HCT116 (cell line): ENCODE measurements at regions not wholly inside any gene's neighbourhood (a gene's known extent, or its start where the extent isn't known, plus 50 kb on each side); places are given as distances from the start of the nearest gene placed in this dataset.

Source experiments
- ATAC-seq: fragments of 200-7000 bp; cut with Tn5 transposase; 2 replicates; pipeline ENCODE4 v1.9.1; 2020; ENCODE audit warnings: mild to moderate bottlenecking, moderate library complexity
- BruUV-seq: library from RNA; stranded (reverse); fragments of 400-500 nt; replicated peaks from 2 replicates; lab custom pipeline; 2021; lab: Mats Ljungman, UMichigan
- CTCF ChIA-PET: fragments of 300-600 bp; sonication (Branson Sonifier 250); formaldehyde crosslinking; loops from one replicate; lab custom pipeline; 2021; ENCODE audit warnings: antibody characterized with exemption; lab: Charles Lee
- POLR2A ChIA-PET: fragments of 300-600, 350-600 bp; sonication (Branson Sonifier 250); formaldehyde crosslinking; loops from one replicate; lab custom pipeline; 2021; ENCODE audit warnings: antibody characterized with exemption; lab: Charles Lee
- RAD21 ChIA-PET, 2 experiments: fragments of 300-600 bp; sonication (Branson Sonifier 250); formaldehyde crosslinking; loops; one replicate each; lab custom pipeline; 2023; ENCODE audit warnings: low total read pairs in 2 of 2; ENCODE audit not compliant: uncharacterized antibody in 2 of 2, unreplicated experiment in 2 of 2, low non-redundant PET in 1 of 2; lab: Charles Lee
- DNase-seq: peaks from one replicate; pipeline ENCODE4 v3.0.0-alpha.2; 2010; ENCODE audit warnings: low read depth, low spot score
- H2AFZ ChIP-seq: fragments of 200-600 bp; shearing (Covaris generic), sonication (generic); 2 replicates; pipeline ENCODE4 v1.6.1; 2017; ENCODE audit warnings: low read depth, mixed run types, mixed read lengths, antibody characterized with exemption, low read length; ENCODE audit not compliant: poor library complexity, severe bottlenecking
- H3K27ac ChIP-seq: 2 replicates; pipeline ENCODE4 v1.5.1; 2012; ENCODE audit warnings: low read depth, low read length
- H3K27me3 ChIP-seq: fragments of 200-600 bp; sonication (generic); 2 replicates; pipeline ENCODE4 v1.6.1; 2016; ENCODE audit warnings: mixed run types, low read length, mixed read lengths; ENCODE audit not compliant: insufficient read depth
- H3K36me3 ChIP-seq, 2 experiments: fragments of 200-500 bp in 1 of 2; fragments of 200-600 bp in 1 of 2; sonication (Bioruptor generic) in 1 of 2; sonication (generic) in 1 of 2; 2 replicates each; pipeline versions ENCODE4 v1.5.1 to v1.6.1; 2014 to 2016; ENCODE audit warnings: low read length in 2 of 2, inconsistent platforms in 1 of 2, mixed read lengths in 1 of 2, mixed run types in 1 of 2; ENCODE audit not compliant: insufficient read depth in 2 of 2, control insufficient read depth in 1 of 2
- H3K4me1 ChIP-seq, 2 experiments: fragments of 200-600 bp in 1 of 2; sonication (generic) in 1 of 2; 2 replicates each; pipeline versions ENCODE4 v1.5.1 to v1.6.1; 2012 to 2017; ENCODE audit warnings: low read length in 2 of 2, inconsistent platforms in 1 of 2, mild to moderate bottlenecking in 1 of 2, mixed read lengths in 1 of 2, mixed run types in 1 of 2, moderate library complexity in 1 of 2; ENCODE audit not compliant: insufficient read depth in 2 of 2, control insufficient read depth in 1 of 2
- H3K4me2 ChIP-seq: fragments of 200-600 bp; sonication (generic); 2 replicates; pipeline ENCODE4 v1.6.1; 2017; ENCODE audit warnings: mixed run types, low read length, mixed read lengths
- H3K4me3 ChIP-seq, 2 experiments: fragments of 200-600 bp in 1 of 2; sonication (generic) in 1 of 2; replicated peaks in 1 of 2; 2 replicates each; pipeline ENCODE4 v1.5.1; 2011 to 2016; ENCODE audit warnings: low read length in 2 of 2, control low read depth in 1 of 2, low read depth in 1 of 2, mild to moderate bottlenecking in 1 of 2, mixed read lengths in 1 of 2, mixed run types in 1 of 2
- H3K79me2 ChIP-seq: fragments of 200-600 bp; sonication (generic); 2 replicates; pipeline ENCODE4 v1.6.1; 2017; ENCODE audit warnings: mild to moderate bottlenecking, mixed run types, low read length, moderate library complexity, mixed read lengths; ENCODE audit not compliant: insufficient read depth
- H3K9ac ChIP-seq: fragments of 200-600 bp; sonication (generic); 2 replicates; pipeline ENCODE4 v1.6.1; 2016; ENCODE audit warnings: low read length, mixed read lengths
- H3K9me2 ChIP-seq: fragments of 200-600 bp; sonication (generic), shearing (Covaris generic); 2 replicates; pipeline ENCODE4 v1.6.1; 2017; ENCODE audit warnings: mixed run types, mild to moderate bottlenecking, moderate library complexity; ENCODE audit not compliant: insufficient read depth
- H3K9me3 ChIP-seq, 2 experiments: fragments of 200-500 bp in 1 of 2; fragments of 200-600 bp in 1 of 2; sonication (Bioruptor generic) in 1 of 2; sonication (generic) in 1 of 2; 2 replicates each; pipeline ENCODE4 v1.6.1; 2014 to 2017; ENCODE audit warnings: low read length in 2 of 2, mixed read lengths in 2 of 2, inconsistent platforms in 1 of 2, low read depth in 1 of 2, mild to moderate bottlenecking in 1 of 2, mixed run types in 1 of 2, moderate library complexity in 1 of 2; ENCODE audit not compliant: control insufficient read depth in 1 of 2, insufficient read depth in 1 of 2
- H4K20me1 ChIP-seq: fragments of 200-600 bp; sonication (generic), shearing (Covaris generic); 2 replicates; pipeline ENCODE4 v1.6.1; 2017; ENCODE audit warnings: mixed run types, mild to moderate bottlenecking, moderate library complexity; ENCODE audit not compliant: insufficient read depth
- CBX3 ChIP-seq: IDR thresholded peaks from 2 replicates; pipeline ENCODE4 v1.6.1; 2012; ENCODE audit warnings: low read depth
- CEBPB ChIP-seq: IDR thresholded peaks from 2 replicates; pipeline ENCODE4 v1.6.1; 2012; ENCODE audit warnings: low read depth
- EGR1 ChIP-seq: IDR thresholded peaks from 2 replicates; pipeline ENCODE4 v1.6.1; 2012; ENCODE audit warnings: low read depth
- ELF1 ChIP-seq: IDR thresholded peaks from 2 replicates; pipeline ENCODE4 v1.6.1; 2012; ENCODE audit warnings: low read depth, borderline replicate concordance
- EZH2 ChIP-seq: fragments of 200-600 bp; sonication (generic); IDR thresholded peaks from 2 replicates; pipeline ENCODE4 v1.6.1; 2017; ENCODE audit warnings: antibody characterized with exemption, mixed run types
- EZH2phosphoT487 ChIP-seq: fragments of 200-600 bp; IDR thresholded peaks from 2 replicates; pipeline ENCODE4 v1.6.1; 2018; ENCODE audit warnings: antibody characterized with exemption, borderline replicate concordance
- FOSL1 ChIP-seq: IDR thresholded peaks from 2 replicates; pipeline ENCODE4 v1.6.1; 2012; ENCODE audit warnings: low read depth
- JUND ChIP-seq: IDR thresholded peaks from 2 replicates; pipeline ENCODE4 v1.6.1; 2012
- MAX ChIP-seq: IDR thresholded peaks from 2 replicates; pipeline ENCODE4 v1.6.1; 2012
- POLR2A ChIP-seq: IDR thresholded peaks from 2 replicates; pipeline ENCODE4 v1.7.0; 2011; ENCODE audit warnings: borderline replicate concordance; ENCODE audit not compliant: insufficient read depth, insufficient read length; ENCODE audit errors: extremely low read depth
- POLR2AphosphoS5 ChIP-seq: IDR thresholded peaks from 2 replicates; pipeline ENCODE4 v1.6.1; 2011; ENCODE audit warnings: mild to moderate bottlenecking, low read depth, low read length, moderate library complexity
- RAD21 ChIP-seq: IDR thresholded peaks from 2 replicates; pipeline ENCODE4 v1.6.1; 2012; ENCODE audit warnings: low read depth, mild to moderate bottlenecking
- SIN3A ChIP-seq: IDR thresholded peaks from 2 replicates; pipeline ENCODE4 v1.6.1; 2012; ENCODE audit warnings: low read depth
- SP1 ChIP-seq: IDR thresholded peaks from 2 replicates; pipeline ENCODE4 v1.6.1; 2012; ENCODE audit warnings: low read depth
- SRF ChIP-seq: IDR thresholded peaks from 2 replicates; pipeline ENCODE4 v1.6.1; 2012; ENCODE audit warnings: low read depth
- TCF7L2 ChIP-seq: IDR thresholded peaks from 2 replicates; pipeline ENCODE4 v1.7.0; 2011; ENCODE audit warnings: borderline replicate concordance, inconsistent platforms; ENCODE audit not compliant: insufficient read depth, insufficient read length; ENCODE audit errors: extremely low read depth
- YY1 ChIP-seq: IDR thresholded peaks from 2 replicates; pipeline ENCODE4 v1.6.1; 2011; ENCODE audit warnings: low read length, low read depth, moderate library complexity, mild to moderate bottlenecking; ENCODE audit not compliant: insufficient replicate concordance; ENCODE audit errors: extremely low read depth
- intact Hi-C: fragments of 100-400 bp; cut with micrococcal nuclease; formaldehyde crosslinking; loops from 2 replicates; pipeline ENCODE4 v1.10.0; 2022
- TF ChIP-seq, protein P1 (sequence below): IDR thresholded peaks from 2 replicates; pipeline ENCODE4 v1.6.1; 2011; ENCODE audit warnings: mild to moderate bottlenecking, low read length, moderate library complexity; ENCODE audit not compliant: insufficient replicate concordance; ENCODE audit errors: extremely low read depth
- TF ChIP-seq, protein P2 (sequence below): IDR thresholded peaks from 2 replicates; pipeline ENCODE4 v1.6.1; 2012

GRCh38 chr11:33638608-33639007, 62.0 kb downstream of the C11orf91 start:
- intact Hi-C loops, result no loop called here

More at GRCh38 chr11:33638608-33639007, 62.0 kb downstream of the C11orf91 start:
- CTCF ChIA-PET, result no interaction called here
- no peaks in the 10 kb centered on the region for H3K36me3 ChIP-seq
- no peak overlapping the region for H3K9ac ChIP-seq
- no peaks in the 10 kb centered on the region for H3K9me2 ChIP-seq
- no peaks in the 10 kb centered on the region for H3K27me3 ChIP-seq
- no peak overlapping the region for H3K4me3 ChIP-seq
- TF ChIP-seq CEBPB (no peak), POLR2AphosphoS5 (no peak), CBX3 (no peak), TCF7L2 (no peak), FOSL1 (no peak), SIN3A (no peak), POLR2A (no peak), ELF1 (no peak), EZH2phosphoT487 (no peak), EGR1 (no peak), MAX (no peak), RAD21 (no peak), JUND (no peak), SP1 (no peak), YY1 (no peak), SRF (no peak), EZH2 (no peak)
- TF ChIP-seq, protein P1, sequence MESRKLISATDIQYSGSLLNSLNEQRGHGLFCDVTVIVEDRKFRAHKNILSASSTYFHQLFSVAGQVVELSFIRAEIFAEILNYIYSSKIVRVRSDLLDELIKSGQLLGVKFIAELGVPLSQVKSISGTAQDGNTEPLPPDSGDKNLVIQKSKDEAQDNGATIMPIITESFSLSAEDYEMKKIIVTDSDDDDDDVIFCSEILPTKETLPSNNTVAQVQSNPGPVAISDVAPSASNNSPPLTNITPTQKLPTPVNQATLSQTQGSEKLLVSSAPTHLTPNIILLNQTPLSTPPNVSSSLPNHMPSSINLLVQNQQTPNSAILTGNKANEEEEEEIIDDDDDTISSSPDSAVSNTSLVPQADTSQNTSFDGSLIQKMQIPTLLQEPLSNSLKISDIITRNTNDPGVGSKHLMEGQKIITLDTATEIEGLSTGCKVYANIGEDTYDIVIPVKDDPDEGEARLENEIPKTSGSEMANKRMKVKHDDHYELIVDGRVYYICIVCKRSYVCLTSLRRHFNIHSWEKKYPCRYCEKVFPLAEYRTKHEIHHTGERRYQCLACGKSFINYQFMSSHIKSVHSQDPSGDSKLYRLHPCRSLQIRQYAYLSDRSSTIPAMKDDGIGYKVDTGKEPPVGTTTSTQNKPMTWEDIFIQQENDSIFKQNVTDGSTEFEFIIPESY, result no peak
- TF ChIP-seq, protein P2, sequence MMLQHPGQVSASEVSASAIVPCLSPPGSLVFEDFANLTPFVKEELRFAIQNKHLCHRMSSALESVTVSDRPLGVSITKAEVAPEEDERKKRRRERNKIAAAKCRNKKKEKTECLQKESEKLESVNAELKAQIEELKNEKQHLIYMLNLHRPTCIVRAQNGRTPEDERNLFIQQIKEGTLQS, result no peak
- TF ChIP-seq, all 23 proteins: peak for 0
- ChIA-PET POLR2A (no interaction called here), RAD21 (no interaction called here)
- H3K9me3 ChIP-seq, result no peaks in the 10 kb centered on the region
- peaks cover 16 to 71% of the 10 kb centered on the region in 2 experiments for H3K4me1 ChIP-seq
- H4K20me1 ChIP-seq, result no peaks in the 10 kb centered on the region
- no TSS peak for BruUV-seq
- DNase-seq, result no peak
- H3K4me2 ChIP-seq, result no peak overlapping the region
- H3K79me2 ChIP-seq, result no peaks in the 10 kb centered on the region
- H2AFZ ChIP-seq, result no peak overlapping the region
- H3K27ac ChIP-seq, result no peak overlapping the region
- no peak for ATAC-seq
